ENCODE measurements at regions not wholly inside any gene's neighbourhood (a gene's known extent, or its start where the extent isn't known, plus 50 kb on each side); places are given as distances from the start of the nearest gene placed in this dataset.

DNA sequence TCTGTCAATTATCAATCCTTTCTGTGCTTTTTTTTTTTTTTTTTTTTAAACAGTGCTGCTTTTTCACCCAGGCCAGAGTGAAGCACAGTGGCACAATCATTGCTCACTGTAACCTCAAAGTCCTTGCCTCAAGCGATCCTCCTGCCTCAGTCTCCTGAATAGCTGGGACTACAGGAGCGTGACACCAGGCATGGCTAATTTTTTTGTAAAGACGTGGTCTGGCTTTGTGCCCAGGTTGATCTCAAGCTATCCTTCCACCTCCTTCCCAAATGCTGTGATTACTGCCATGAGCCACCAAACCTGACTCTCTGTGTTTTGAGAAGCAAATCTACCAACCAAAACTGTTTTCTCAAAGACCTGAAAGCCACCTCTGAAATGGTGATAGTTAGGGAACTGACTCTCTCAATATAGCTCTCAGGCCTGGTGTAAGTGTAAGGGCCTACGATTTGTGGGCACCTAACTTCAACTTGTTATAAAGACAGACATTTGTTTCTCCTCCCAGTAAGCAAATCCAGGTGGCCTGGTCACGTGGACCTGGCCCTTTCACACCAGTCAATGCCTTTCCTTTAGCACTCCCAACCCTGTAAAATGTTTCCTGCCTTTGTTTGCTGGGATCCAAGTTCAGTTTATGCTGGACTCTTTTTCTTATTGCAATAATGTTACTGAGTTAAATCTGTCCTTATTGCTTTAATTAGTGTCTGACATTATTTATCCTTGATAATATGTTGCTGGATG, 2015.9 kb downstream of the PCDH7 start:
- no peak for DNase-seq (ENCODE audit: low spot score)

DNA sequence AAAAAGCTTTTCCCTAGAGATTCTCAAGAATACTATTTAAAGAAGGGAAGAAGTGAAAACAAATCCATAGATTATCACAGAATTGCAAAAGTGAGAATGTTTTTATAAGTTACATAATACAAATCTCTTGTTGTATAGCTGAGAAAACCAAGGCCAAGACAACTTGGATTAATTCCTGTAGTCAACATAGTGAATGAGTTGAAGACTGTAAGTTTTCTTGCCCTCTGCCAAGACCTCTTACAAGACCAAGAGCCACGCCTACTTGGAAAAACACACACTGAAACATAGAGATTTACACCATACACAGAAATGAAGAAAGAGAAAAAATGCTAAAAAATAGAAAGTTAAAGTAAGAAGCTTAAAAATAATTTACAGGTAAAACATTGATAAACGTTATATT, 2024.0 kb downstream of the PCDH7 start:
- no peak for DNase-seq (ENCODE audit: low spot score)

DNA sequence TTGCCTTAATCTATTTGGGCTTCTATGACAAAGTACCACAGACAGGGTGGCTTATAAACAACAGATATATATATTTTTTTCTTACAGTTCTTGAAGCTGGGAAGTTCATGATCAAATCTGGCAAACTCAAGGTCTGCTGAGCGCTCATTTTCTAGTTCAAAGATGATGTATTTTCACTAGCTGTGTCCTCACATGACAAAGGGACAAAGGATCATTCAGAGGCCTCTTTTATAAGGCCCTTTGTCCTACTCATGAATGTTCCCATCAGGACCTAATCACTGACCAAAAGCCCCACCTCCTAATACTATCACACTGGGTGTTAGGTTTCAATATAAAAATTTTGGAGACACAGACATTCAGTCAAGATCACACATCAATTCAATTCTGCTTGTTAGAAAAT, 2025.2 kb downstream of the PCDH7 start:
- no peak for DNase-seq (ENCODE audit: low spot score)

DNA sequence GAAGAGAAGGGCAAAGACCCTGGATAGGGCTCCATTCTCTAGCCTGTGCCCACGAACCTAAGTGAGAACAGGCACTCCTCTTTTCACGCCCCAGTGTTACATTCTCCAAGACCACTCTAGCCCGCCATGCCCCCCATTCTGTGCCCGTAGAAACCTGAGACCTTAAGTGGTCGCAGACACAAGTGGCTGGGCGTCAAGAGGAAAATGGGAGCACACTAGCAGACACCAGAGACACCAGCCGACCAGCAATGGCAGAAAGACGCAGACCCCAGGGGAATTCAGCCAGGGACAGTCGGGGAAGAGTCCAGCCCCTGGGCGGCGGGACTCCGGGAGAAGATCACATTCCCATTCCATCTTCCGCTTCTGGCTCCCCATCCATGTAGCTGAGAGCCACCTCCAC, 2027.9 kb downstream of the PCDH7 start:
- DNase-seq (ENCODE audit: low spot score): no peak

DNA sequence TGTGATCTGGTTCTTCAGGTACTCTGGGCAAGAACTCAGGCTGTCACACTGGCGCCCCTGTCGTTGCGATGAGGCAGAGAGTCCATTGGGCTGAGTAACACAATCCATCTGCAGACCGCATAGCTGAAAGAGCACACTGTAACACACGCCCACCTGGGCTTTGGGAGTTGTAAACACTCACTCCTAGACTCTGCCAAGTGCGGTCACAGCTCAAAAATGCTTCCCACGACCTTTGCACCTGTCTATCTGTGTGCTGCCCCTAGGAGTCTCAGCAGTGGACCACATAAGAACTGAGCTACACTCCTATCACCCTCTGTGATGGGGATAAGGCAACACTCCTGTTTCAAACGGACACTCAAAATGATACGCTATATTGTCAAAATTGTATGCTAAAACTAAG, 2028.3 kb downstream of the PCDH7 start:
- DNase-seq (ENCODE audit: low spot score): no peak

DNA sequence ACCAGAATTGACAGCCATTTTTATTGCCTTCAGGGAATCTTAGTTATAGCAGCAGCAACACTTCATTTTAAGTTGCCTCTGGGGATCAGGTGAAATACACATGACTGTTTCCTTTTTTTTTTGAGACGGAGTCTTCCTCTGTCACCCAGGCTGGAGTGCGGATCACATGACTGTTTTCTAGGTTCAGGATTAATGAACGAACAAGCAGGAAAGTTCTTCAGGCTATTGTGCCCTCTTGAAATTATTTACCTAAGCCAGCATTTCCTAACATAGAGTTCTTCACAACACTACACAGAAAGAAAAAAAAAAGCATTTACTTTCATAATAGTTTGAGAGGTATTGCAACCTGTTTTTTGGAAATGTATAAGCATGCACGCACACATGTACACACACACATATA, 2032.8 kb downstream of the PCDH7 start:
- no peak for DNase-seq (ENCODE audit: low spot score)

DNA sequence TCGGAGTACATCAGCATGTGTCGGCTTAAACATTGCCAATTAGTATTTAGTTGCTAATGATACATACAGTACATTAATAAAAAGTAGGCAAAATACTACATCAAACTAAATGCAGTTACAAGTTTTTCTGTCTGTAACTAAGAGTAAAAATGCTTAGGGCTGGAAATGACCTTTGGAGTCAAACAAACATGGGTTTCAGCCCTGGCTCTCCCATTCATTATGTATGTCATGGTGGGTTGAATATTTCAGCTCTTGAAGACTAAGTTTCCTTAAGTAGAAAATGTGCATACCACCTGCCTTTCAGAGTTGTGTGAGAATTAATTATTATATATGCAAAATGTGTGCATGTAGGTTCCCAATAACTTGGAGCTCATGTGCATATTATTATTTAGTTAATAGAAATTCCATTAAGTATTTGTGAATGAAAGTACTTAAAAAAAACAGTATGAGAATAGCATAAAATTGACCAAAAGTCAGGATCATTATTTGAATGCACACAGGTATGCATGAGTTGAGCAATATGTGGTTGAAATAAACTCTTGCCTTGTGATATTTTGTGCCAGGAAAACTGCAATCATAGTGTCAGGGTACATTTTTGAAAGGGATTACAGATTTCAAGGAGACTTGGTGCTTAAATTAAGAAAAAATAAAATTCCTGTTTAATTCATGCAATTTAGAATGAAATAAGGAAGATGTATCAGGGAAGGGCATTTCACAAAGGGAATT, 2048.7 kb downstream of the PCDH7 start:
- DNase-seq (ENCODE audit: low spot score): no peak

DNA sequence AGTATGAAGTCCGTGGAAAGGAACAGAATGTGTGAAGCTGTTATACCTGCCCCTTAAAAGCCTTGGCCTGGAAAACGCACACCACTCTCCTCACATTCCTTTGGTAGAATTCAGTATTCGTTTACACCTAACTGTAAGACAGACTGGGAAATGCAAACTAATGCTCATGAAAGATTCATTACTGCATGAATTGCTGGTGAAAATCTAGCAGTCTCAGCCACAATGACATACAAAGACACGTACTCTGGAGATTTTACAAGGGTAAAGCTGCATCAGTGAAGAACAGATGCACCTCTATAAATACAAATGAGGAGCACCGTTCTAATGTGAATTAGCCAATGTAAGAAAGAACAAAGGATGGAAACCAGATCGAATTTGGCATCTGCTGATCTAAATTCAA, 2051.3 kb downstream of the PCDH7 start:
- DNase-seq (ENCODE audit: low spot score): no peak

DNA sequence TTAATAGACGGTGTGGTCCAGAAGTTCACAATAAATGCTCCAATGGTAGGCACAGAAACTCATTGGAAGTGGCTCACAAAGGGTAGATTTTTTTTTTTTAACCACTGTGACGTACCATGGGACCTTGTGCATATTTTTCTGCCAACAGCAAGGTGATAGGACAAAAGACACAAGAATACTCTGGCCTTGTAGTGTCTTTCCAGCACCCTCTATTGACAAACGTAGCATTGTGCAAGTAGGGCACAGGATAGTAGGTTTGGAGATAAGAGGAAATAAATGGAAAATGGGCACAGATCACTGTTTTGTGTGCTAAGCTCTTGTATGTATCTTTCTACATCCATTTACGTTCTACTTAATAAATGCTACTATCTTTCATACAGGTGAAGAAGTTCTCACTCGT, 2054.9 kb downstream of the PCDH7 start:
- no peak for DNase-seq (ENCODE audit: low spot score)

DNA sequence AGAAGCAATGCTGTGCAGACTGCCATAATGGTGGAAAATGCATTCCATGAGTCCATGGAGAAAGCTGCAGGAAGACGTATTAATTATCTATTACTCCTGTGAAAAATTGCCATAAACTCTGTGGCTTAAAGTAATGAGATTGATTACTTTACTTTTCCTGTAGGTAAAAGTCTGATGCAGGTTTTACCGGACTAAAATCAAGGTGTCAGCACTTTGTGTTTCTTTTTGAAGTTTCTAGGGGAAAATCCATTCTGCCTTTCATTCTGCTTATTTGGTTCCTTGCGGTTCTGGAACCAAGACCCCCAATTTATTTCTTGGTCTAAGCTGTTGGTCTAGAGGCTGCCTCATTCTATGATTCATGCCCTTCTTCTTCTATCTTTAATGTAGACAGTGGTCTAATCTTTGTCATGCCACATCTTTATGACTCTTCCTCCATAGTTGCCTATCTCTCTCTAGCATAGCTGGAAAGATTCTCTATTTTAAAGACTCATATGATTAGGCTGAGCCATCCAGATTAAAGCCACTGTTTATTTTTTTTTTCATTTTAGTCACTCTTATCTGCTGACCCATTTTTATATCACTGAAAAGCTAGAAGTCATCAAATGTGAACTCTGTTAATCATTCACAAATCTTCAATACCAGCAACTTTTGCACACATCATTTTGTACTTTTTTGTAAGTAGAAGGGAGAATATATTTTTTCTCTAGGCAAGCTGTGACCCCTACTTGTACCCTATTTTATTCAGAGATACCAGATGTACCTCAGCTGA, 2056.4 kb downstream of the PCDH7 start:
- no peak for DNase-seq (ENCODE audit: low spot score)

DNA sequence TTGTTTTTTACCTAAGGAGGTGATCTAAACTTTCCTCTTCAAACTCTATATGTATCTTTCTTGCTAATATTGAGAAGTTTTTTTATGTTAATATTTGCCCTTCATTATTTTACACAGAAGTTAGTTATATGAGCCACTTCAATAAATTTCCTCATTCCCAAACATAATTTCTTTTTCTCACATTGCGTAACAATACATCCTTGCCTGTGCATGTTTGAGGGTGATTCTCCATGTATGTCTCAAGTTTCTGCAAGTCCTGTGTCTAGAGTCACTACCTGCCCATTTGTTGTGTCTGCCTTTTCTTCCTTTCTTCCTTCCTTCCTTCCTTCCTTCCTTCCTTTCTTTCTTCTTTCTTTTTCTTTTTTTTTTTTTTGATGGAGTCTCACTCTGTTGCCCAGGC, 2057.9 kb downstream of the PCDH7 start:
- DNase-seq (ENCODE audit: low spot score): no peak

DNA sequence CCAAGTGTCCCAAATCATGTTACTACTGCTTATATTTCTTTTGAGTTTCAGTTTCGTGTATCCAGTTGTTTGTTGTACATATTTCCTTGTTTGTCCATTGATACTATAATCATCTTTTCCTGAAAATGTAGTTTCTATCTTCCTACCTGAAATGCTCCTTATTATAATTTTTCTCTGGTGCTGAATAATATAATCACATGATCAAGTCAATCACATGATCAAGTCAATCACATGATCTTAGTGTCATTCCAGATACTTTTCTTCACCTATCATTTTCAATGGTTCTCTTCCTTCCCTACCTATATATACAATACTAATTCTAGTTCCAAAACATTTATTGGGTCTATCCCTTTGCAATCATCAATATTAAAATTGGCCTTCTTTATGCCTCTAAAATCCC, 2058.8 kb downstream of the PCDH7 start:
- no peak for DNase-seq (ENCODE audit: low spot score)

DNA sequence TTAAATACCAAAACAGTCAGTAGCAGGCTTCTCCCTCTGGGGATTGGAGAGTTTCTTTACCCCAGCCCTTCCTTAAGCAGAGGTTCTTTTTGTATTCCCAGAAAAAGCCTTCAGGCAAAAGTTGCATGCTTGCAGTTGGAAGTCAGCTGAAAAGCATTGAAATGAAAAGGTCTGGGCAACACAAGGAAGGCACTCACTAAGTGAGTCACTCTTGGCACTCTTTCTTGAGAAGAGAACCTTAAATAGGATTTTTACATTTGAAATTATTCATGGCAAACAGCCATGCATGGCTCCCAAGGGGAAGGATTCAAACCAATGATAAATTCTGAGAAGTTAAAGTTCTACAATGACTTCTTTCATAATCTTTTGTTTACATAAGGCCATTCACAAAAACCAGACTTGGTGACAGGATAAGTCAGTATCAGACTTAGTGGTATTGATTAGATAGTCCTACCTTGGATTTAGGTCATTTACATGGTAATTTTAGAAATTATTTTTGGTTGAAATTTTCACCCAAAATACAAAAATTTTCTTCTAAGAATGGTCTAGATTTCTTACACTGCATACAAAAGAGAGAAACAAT, 2068.9 kb downstream of the PCDH7 start:
- no peak for DNase-seq (ENCODE audit: low spot score)

DNA sequence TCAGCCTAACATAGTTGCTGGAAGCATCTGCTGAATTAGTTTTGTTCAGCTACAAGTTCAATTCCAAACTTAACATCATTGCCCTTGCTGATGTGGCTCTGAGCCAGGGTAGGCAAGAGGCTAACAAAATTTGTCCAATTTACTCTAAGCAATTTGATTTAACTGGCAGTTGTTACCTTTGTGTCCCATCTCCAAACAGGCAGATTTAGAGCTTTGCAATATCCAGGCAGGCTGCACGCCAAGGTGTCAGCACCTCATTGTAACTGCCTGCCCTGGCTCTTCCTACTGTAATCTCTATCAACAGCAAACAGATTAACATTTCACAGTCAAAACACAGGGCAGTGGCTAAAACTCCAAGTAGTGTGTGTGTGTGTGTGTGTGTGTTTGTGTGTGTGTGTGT, 2070.6 kb downstream of the PCDH7 start:
- DNase-seq (ENCODE audit: low spot score): no peak

DNA sequence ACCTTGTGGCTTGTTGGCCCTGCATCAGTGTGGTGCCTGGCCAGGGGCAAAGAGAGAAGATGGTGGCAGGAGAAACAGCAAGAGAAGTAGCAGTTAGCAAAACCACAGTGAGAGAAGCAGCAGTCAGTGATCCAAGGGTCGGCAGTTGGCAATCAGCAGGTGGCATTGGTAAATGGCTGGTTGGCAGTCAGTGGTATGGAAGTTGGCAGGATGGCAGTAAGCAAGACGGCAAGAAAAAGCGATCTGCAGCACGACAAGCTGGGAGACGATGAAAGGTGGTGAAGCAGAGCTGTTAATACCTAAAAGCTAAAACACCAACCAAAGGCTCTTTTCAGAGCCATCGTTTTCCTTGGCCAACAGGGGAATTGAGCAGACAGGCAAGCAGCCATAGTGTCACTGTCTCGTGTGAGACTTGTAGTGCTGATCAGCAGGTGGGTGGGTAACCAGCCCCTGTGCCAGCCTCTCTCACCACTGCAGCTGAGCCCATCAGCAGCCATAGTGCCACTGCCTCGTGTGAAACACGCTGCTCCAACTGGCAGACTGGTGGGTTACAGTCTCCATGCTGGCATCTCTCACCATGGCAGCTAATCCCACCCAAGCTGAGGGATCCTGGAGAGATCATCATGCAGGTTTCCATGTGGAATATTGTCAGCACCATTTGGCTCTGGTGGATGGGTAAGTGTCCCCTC, 2078.4 kb downstream of the PCDH7 start:
- no peak for DNase-seq (ENCODE audit: low spot score)

DNA sequence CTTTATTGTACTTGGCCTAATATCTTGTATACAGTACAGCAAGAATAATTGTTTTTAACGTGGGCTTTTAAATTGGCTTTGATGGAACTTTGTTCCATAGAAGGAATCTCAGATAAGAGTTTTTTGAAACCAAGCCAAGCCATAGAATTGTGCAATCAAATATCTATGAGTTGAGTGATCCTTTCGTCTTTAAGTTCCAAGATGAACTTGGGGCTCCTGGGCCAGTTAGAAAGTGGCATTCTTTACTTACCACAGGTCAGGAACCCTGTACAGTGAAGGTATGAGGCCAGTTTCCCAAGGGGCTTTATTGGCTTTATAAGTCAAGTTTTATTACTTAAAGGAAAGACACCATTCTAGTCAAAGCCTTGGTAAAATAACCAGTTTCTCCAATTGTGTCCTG, 2104.2 kb downstream of the PCDH7 start:
- DNase-seq (ENCODE audit: low spot score): no peak

DNA sequence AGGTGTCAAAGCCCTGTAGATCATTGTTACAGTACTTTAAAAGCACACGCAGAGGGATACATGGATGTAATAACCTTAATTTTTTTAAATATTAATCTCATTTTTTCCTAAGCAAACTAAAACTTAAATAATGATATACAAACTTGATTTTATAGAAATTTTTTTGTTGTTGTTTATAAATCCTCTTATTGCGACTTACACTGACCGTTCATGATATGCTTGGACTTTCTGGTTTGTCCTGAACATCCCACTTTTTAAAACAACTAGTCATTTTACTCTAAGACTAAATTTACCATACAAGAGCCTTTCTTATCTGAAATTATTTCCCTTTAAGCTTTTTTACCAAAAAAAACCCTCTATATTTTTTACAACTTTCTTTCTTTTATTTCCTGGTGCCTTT, 2106.0 kb downstream of the PCDH7 start:
- no peak for DNase-seq (ENCODE audit: low spot score)

DNA sequence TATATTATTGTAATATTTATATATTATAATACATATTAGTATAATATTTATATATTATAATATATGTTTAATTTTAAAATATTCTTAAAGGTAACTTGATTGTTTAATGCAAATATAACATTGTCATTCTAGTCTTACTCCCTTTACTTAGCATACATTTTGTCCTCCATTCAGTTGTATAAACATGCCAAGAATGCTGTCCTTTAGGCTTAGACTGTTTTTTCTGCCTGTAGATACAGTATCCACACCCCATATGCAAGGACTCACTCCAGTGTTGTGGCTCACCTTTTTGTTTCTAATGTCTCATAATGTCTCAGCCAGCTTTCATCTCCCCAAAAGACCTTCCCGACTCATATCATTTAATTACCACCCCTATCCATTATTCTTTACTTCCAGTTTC, 2110.0 kb downstream of the PCDH7 start:
- DNase-seq (ENCODE audit: low spot score): no peak

DNA sequence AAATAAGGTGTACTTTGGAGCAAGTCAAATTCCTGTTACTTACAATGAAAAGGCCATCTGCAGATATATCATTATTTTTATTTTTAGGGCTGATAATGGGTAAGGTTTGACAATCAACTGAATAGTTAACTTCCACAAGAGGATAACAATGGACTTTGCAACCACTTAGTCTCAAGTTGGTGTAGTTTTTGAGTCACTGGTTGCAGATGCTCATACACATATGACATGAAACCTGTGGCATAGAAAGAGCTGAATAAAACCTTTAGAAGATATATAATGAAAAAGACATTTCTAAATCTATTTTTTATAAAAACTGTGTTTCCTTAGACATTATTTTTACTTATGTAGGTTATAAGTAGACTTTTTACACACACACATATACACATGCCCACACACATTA, 2110.9 kb downstream of the PCDH7 start:
- no peak for DNase-seq (ENCODE audit: low spot score)

DNA sequence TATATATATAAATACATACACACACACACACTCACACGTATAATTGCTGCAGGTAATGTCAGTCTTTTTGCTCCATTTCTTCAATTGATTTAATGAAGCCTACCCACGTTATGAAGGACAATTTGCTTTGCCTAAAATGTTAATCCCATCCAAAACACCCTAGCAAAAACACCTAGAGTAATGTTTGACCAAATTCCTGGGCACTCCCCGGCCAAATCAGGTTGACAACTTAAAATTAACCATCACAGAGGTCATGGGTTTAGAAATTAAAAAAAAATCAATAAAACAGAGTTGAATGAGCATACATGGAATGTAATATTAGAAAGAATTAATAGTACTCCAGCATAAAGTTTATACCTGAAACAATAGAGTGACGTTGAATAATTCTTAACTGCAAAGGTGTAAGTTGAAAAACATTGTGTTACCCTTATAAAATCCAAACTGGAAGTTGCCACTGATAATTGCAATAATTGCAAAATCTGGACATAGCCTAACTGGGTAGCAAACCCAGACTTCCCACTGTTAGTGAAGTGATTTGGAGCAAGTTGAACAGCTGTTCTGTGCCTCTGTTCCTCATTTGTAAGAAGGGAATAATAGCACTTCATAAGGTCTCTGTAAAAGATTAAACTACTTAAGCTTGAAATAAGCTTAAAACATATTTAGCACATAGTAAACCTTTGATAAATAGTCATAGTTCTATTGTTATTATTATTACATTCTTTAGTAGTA, 2120.5 kb downstream of the PCDH7 start:
- no peak for DNase-seq (ENCODE audit: low spot score)

DNA sequence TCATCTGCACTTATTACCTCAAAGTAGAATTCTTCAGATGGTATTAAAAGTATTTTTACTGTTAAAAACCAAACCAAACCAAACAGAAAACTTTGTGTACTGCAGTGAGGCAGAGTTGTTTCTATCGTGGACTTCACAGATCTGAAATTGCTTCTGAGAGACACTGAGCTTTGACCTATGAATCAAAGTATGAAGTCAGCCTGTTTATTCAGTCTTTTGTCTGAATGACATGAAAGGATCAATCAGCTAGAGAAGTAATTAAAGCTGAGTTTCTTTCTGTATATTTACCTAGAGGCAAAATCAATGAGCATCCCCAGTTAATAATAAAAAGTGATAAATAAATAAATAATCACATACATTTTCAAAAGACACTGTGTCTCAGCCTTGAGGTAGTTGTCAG, 2121.0 kb downstream of the PCDH7 start:
- no peak for DNase-seq (ENCODE audit: low spot score)

DNA sequence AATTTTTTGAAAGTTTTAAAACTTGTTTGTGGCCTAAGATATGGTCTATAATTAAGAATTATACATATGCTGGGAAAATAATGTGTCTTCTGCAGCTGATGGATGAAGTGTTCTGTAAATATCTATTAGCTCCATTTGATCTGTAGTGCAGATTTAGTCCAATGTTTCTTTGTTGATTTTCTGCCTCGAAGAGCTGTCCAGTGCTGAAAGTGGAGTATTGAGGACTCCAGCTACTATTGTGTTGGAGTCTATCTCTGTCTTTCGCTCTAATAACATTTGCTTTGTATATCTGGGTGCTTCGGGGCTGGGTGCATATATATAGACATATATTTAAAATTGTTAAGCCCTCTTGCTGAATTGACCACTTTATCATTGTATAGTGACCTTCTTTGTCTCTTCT, 2127.3 kb downstream of the PCDH7 start:
- DNase-seq (ENCODE audit: low spot score): no peak
